Testis (tissue), 2 donors: ENCODE measurements at regions not wholly inside any gene's neighbourhood (a gene's known extent, or its start where the extent isn't known, plus 50 kb on each side); places are given as distances from the start of the nearest gene placed in this dataset.

Source experiments
- DNase-seq: peaks from one replicate; pipeline ENCODE4 v3.0.0-alpha.2; 2019
- H3K27ac ChIP-seq, 2 donors: fragments of 200-600 bp; sonication (generic); one replicate each; pipeline ENCODE4 v1.5.1; 2019
- H3K27me3 ChIP-seq: fragments of 200-600 bp; sonication (generic); one replicate; pipeline ENCODE4 v1.5.1; 2019
- H3K36me3 ChIP-seq: fragments of 200-600 bp; sonication (generic); one replicate; pipeline ENCODE4 v1.5.1; 2017; ENCODE audit warnings: low read depth; ENCODE audit errors: missing control alignments
- H3K4me1 ChIP-seq: fragments of 200-600 bp; sonication (generic); one replicate; pipeline ENCODE4 v1.5.1; 2019
- H3K4me3 ChIP-seq, 2 donors: fragments of 200-600 bp; sonication (generic); one replicate each; pipeline ENCODE4 v1.5.1; 2017 to 2019
- H3K9me3 ChIP-seq: fragments of 200-600 bp; sonication (generic); one replicate; pipeline ENCODE4 v1.5.1; 2017
- POLR2A ChIP-seq: fragments of 450-650 bp; IDR thresholded peaks from one replicate; pipeline ENCODE4 v1.6.1; 2017; ENCODE audit warnings: antibody characterized with exemption, mild to moderate bottlenecking, moderate library complexity
- WGBS, 2 donors: methylation state at CpG; one replicate each; pipeline ENCODE4 v1.1.5; 2018; 5-methylcytosine and 5-hydroxymethylcytosine counted together
- intact Hi-C: fragments of 100-400 bp; cut with DNase I; formaldehyde crosslinking; loops from one replicate; pipeline ENCODE4 v1.15.1; 2023; ENCODE audit warnings: low total_unique reads
- TF ChIP-seq, protein P1 (sequence below), 3 experiments: fragments of 450-650 bp in 2 of 3; fragments of 200-600 bp in 1 of 3; sonication (generic) in 1 of 3; IDR thresholded peaks; one replicate each; pipeline ENCODE4 v1.5.1; 2016 to 2019; ENCODE audit warnings: antibody characterized with exemption in 3 of 3, mild to moderate bottlenecking in 2 of 3, moderate library complexity in 1 of 3

DNA sequence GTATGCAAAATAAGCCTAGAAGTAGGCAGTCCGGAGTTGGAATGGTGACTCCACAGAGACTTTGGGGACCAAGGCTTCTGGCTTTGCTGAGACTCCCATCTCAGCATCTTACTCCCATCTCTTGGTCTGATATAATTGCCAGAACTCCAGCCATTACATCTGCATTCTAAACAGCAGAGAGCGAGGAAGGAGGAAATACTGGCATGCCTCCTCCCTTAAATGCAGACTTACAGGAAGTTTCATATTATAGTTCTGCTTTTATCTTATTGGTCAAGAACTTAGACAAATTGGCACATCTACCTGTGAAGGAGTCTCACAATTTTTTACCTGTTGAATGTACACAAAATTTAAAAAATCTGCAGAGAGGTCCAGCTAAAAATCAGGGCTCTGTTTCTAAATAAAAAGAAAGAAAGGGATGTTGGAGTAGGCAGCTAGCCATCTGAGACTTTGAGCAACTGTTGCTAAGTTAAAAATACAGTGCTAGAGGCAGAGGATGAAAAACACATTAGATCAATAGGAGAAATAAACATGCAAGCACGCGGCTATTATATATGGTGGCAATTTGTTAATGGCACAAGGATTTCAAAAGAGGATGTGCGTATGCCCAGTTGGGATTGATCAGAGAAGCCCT is 209.9 kb upstream of the HMGA2 start:
- intact Hi-C loops, result no loop called here
- no peak for TF ChIP-seq POLR2A
- TF ChIP-seq, protein P1, sequence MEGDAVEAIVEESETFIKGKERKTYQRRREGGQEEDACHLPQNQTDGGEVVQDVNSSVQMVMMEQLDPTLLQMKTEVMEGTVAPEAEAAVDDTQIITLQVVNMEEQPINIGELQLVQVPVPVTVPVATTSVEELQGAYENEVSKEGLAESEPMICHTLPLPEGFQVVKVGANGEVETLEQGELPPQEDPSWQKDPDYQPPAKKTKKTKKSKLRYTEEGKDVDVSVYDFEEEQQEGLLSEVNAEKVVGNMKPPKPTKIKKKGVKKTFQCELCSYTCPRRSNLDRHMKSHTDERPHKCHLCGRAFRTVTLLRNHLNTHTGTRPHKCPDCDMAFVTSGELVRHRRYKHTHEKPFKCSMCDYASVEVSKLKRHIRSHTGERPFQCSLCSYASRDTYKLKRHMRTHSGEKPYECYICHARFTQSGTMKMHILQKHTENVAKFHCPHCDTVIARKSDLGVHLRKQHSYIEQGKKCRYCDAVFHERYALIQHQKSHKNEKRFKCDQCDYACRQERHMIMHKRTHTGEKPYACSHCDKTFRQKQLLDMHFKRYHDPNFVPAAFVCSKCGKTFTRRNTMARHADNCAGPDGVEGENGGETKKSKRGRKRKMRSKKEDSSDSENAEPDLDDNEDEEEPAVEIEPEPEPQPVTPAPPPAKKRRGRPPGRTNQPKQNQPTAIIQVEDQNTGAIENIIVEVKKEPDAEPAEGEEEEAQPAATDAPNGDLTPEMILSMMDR (IDR thresholded peaks at IDR 0.05), result no peak

DNA sequence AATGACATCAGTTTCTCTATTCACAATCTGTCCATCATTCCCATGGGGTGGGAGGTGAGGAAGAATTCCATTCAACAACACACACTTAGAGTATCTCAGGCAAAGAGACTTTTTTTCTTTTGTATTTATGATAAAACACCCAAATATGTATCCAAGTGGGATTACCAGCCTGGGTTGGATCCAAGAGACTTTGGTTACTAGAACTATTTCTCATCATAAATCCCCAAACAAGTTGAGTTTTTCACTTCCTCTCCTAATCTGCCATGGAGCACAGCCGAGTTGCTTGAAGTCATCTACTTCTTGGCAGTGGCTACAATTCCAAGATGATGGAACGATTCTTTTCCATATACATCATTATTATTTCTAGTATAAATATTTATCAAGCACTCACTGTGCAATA is 209.2 kb upstream of the HMGA2 start:
- TF ChIP-seq, protein P1 (IDR thresholded peaks at IDR 0.05), result no peak
- no peak for TF ChIP-seq POLR2A

More for the DNA sequence above, 209.9 kb upstream of the HMGA2 start:
- no peak overlapping the region for H3K27ac ChIP-seq
- no peaks in the 10 kb centered on the region for H3K27me3 ChIP-seq
- H3K4me3 ChIP-seq, result no peak overlapping the region
- H3K9me3 ChIP-seq, result no peaks in the 10 kb centered on the region
- H3K4me1 ChIP-seq, result no peaks in the 10 kb centered on the region
- WGBS, 2 donors, result 89 to 92% methylated on average over 5 of the region's 5 CpGs
- DNase-seq, result no peak
- H3K36me3 ChIP-seq, result no peaks in the 10 kb centered on the region

DNA sequence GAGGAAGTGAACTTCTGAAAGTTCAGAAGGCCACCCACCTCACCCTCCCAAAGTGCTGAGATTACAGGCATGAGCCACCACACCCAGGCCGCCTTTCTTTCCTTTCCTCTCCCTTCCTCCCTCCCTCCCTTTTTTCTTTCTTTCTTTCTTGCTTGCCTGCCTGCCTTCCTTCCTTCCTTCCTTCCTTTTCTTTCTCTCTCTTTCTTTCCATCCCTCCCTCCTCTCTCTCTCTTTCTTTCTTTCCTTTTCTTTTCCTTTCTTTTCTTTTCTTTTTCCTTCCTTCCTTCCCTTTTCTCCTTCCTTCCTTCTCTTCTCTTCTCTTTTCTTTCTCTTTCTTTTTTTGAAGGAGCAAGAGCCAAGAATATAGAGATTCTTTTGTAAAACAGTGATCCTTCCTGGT is 208.3 kb upstream of the HMGA2 start:
- no peaks in the 10 kb centered on the region for H3K9me3 ChIP-seq
- H3K4me3 ChIP-seq, result no peak overlapping the region
- no peaks in the 10 kb centered on the region for H3K27me3 ChIP-seq
- TF ChIP-seq, protein P1 (IDR thresholded peaks at IDR 0.05), result no peak
- no peak for TF ChIP-seq POLR2A
- intact Hi-C loops, result no loop called here
- DNase-seq, result no peak
- no peak overlapping the region for H3K27ac ChIP-seq
- 100% methylated on average over 1 of the region's 1 CpG for WGBS, 2 donors
- H3K36me3 ChIP-seq, result no peaks in the 10 kb centered on the region
- no peaks in the 10 kb centered on the region for H3K4me1 ChIP-seq

More for the DNA sequence above, 209.2 kb upstream of the HMGA2 start:
- H3K27ac ChIP-seq, result no peak overlapping the region
- H3K36me3 ChIP-seq, result no peaks in the 10 kb centered on the region
- DNase-seq, result no peak
- no peak overlapping the region for H3K4me3 ChIP-seq
- intact Hi-C loops, result no loop called here
- H3K4me1 ChIP-seq, result no peaks in the 10 kb centered on the region
- no peaks in the 10 kb centered on the region for H3K27me3 ChIP-seq
- WGBS, 2 donors, result 57 to 68% methylated on average over 2 of the region's 2 CpGs
- H3K9me3 ChIP-seq, result no peaks in the 10 kb centered on the region

DNA sequence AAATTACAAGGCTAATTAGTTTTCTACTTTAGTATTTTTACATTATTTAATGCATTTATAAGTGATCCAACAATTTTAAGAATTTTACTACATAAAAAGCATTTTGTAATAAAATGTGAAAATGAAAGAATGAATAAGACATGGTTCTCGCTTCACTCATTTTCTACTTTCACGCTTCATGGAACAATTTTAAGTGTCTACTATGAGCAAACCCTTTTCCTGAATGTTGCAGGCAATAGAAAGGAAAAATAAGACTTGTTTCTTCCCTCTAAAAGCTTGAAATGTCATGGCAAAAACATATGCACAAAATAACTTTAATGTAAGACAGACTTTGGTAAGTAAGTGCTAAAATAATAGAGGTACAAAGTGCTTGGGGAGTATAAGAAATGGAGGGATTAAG is 205.7 kb upstream of the HMGA2 start:
- 94 to 95% methylated on average over 2 of the region's 2 CpGs for WGBS, 2 donors
- TF ChIP-seq, protein P1 (IDR thresholded peaks at IDR 0.05), result no peak
- TF ChIP-seq POLR2A, result no peak
- Histone ChIP-seq H3K4me1 (no peaks in the 10 kb centered on the region), H3K9me3 (no peaks in the 10 kb centered on the region), H3K27me3 (no peaks in the 10 kb centered on the region), H3K36me3 (no peaks in the 10 kb centered on the region), H3K4me3 (no peak overlapping the region), H3K27ac (no peak overlapping the region)
- intact Hi-C loops, result no loop called here
- DNase-seq, result no peak

DNA sequence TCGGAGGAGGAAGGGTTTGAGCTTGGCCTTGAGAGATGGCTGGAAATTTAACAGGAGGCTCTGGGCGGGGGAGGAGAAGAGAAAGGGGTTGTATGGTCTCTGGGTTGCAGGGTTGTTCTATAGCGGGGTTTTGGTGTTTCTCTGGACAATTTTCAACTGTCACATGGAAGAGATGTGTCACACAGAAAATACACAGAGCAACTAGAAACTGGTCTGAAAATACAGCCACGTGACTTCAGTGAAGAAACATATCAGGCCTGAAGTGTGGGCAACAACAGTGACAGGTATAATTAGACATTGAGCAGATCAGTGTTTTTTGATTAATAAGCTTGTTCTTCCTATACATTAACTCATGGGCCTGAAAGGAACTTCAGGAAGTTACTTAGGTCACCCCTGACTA is 205.3 kb upstream of the HMGA2 start:
- DNase-seq, result no peak
- 83 to 84% methylated on average over 4 of the region's 4 CpGs for WGBS, 2 donors

More for the DNA sequence above, 205.3 kb upstream of the HMGA2 start:
- no peaks in the 10 kb centered on the region for H3K27me3 ChIP-seq
- no peak overlapping the region for H3K27ac ChIP-seq
- intact Hi-C loops, result no loop called here
- TF ChIP-seq, protein P1 (IDR thresholded peaks at IDR 0.05), result no peak
- TF ChIP-seq POLR2A, result no peak
- H3K36me3 ChIP-seq, result no peaks in the 10 kb centered on the region
- H3K4me3 ChIP-seq, result no peak overlapping the region
- H3K9me3 ChIP-seq, result no peaks in the 10 kb centered on the region
- H3K4me1 ChIP-seq, result no peaks in the 10 kb centered on the region
